H1 (cell line): ENCODE measurements at regions not wholly inside any gene's neighbourhood (a gene's known extent, or its start where the extent isn't known, plus 50 kb on each side); places are given as distances from the start of the nearest gene placed in this dataset.

Experiments
- CTCF ChIA-PET: fragments of 300-600 bp; sonication (Branson Sonifier 250); formaldehyde crosslinking; loops from one replicate; lab custom pipeline; 2021; ENCODE audit not compliant: partially characterized antibody; lab: Charles Lee
- POLR2A ChIA-PET: fragments of 300-600 bp; sonication (Branson Sonifier 250); formaldehyde crosslinking; loops from one replicate; lab custom pipeline; 2021; ENCODE audit warnings: inconsistent platforms; ENCODE audit not compliant: partially characterized antibody; lab: Charles Lee
- DNase-seq, 2 experiments: peaks; one replicate each; pipeline versions ENCODE4 v3.0.0 to v3.0.0-alpha.2; 2010 to 2022; ENCODE audit warnings: low spot score in 2 of 2, low read depth in 1 of 2, mixed read lengths in 1 of 2
- FAIRE-seq: peaks from 2 replicates; lab custom pipeline; 2011; peaks lifted over from hg19 to GRCh38; lab: Jason Lieb, UNC
- H2AFZ ChIP-seq: 2 replicates; pipeline ENCODE4 v1.8.1; 2012; ENCODE audit warnings: low read length, inconsistent platforms
- H2AK5ac ChIP-seq: 2 replicates; pipeline ENCODE4 v1.6.1; 2013; ENCODE audit warnings: low read depth, low read length
- H2BK120ac ChIP-seq: replicated peaks from 2 replicates; pipeline ENCODE3; 2013; ENCODE audit warnings: low read depth, low read length, inconsistent platforms
- H2BK12ac ChIP-seq: 2 replicates; pipeline ENCODE4 v1.6.1; 2013; ENCODE audit warnings: low read depth, low read length
- H2BK15ac ChIP-seq: 2 replicates; pipeline ENCODE4 v1.6.1; 2013; ENCODE audit warnings: low read length
- H2BK20ac ChIP-seq: 2 replicates; pipeline ENCODE4 v1.6.1; 2013; ENCODE audit warnings: low read length
- H2BK5ac ChIP-seq: 2 replicates; pipeline ENCODE4 v1.6.1; 2013; ENCODE audit warnings: low read depth, low read length
- H3K14ac ChIP-seq: 2 replicates; pipeline ENCODE4 v1.6.1; 2013; ENCODE audit warnings: inconsistent platforms; ENCODE audit not compliant: insufficient read length
- H3K18ac ChIP-seq: 2 replicates; pipeline ENCODE4 v1.6.1; 2013; ENCODE audit warnings: low read length; ENCODE audit errors: extremely low read depth
- H3K23ac ChIP-seq: 2 replicates; pipeline ENCODE4 v1.6.1; 2013; ENCODE audit warnings: inconsistent platforms; ENCODE audit not compliant: insufficient read length
- H3K23me2 ChIP-seq: 2 replicates; pipeline ENCODE4 v1.6.1; 2013; ENCODE audit warnings: low read depth, low read length
- H3K27ac ChIP-seq: 2 replicates; pipeline ENCODE4 v1.6.1; 2011; ENCODE audit warnings: low read depth, low read length, inconsistent platforms
- H3K27me3 ChIP-seq, 4 experiments: replicated peaks in 1 of 4; 1 replicate in 1 of 4; 2 replicates in 3 of 4; pipeline versions ENCODE4 v1.6.1 to v1.8.1; 2011 to 2013; ENCODE audit warnings: low read length in 3 of 4, mild to moderate bottlenecking in 3 of 4, inconsistent platforms in 2 of 4, mixed read lengths in 2 of 4, moderate library complexity in 1 of 4; ENCODE audit not compliant: control insufficient read depth in 3 of 4, insufficient read depth in 3 of 4; ENCODE audit errors: extremely low read depth in 1 of 4
- H3K36me3 ChIP-seq, 4 experiments: 2 replicates each; pipeline versions ENCODE4 v1.6.1 to v1.8.1; 2011 to 2013; ENCODE audit warnings: mild to moderate bottlenecking in 4 of 4, low read length in 3 of 4, moderate library complexity in 2 of 4, control low read depth in 1 of 4, inconsistent platforms in 1 of 4; ENCODE audit not compliant: insufficient read depth in 4 of 4, control insufficient read depth in 2 of 4
- H3K4ac ChIP-seq: replicated peaks from 2 replicates; pipeline ENCODE3; 2013; ENCODE audit warnings: low read length, low read depth, mixed read lengths, inconsistent platforms; ENCODE audit not compliant: insufficient read length
- H3K4me1 ChIP-seq, 4 experiments: replicated peaks in 1 of 4; 1 replicate in 1 of 4; 2 replicates in 3 of 4; pipeline versions ENCODE4 v1.6.1 to v1.8.1; 2011 to 2013; ENCODE audit warnings: low read length in 3 of 4, inconsistent platforms in 2 of 4, mixed read lengths in 1 of 4; ENCODE audit not compliant: insufficient read depth in 4 of 4, control insufficient read depth in 3 of 4
- H3K4me2 ChIP-seq, 2 experiments: 2 replicates each; pipeline versions ENCODE4 v1.6.1 to v1.8.1; 2011 to 2013; ENCODE audit warnings: low read depth in 2 of 2, low read length in 2 of 2, control low read depth in 1 of 2, inconsistent platforms in 1 of 2, mild to moderate bottlenecking in 1 of 2; ENCODE audit not compliant: insufficient read depth in 1 of 2
- H3K4me3 ChIP-seq, 4 experiments: fragments of 200-600, 300-600 bp in 1 of 4; sonication (generic), shearing (Covaris generic), sonication (Bioruptor Twin) in 1 of 4; 2 replicates each; pipeline versions ENCODE4 v1.5.1 to v1.8.1; 2011 to 2016; ENCODE audit warnings: low read length in 4 of 4, low read depth in 3 of 4, control low read depth in 2 of 4, inconsistent platforms in 2 of 4, mild to moderate bottlenecking in 2 of 4, mixed read lengths in 1 of 4, moderate library complexity in 1 of 4; ENCODE audit not compliant: insufficient read depth in 2 of 4; ENCODE audit errors: extremely low read depth in 1 of 4
- H3K56ac ChIP-seq: replicated peaks from 2 replicates; pipeline ENCODE3; 2013; ENCODE audit warnings: low read depth, mild to moderate bottlenecking, mixed read lengths, low read length, inconsistent platforms; ENCODE audit not compliant: insufficient read length
- H3K79me1 ChIP-seq: 2 replicates; pipeline ENCODE4 v1.6.1; 2013; ENCODE audit warnings: low read depth, low read length, control low read depth
- H3K79me2 ChIP-seq, 2 experiments: 2 replicates each; pipeline versions ENCODE4 v1.6.1 to v1.8.1; 2012 to 2013; ENCODE audit warnings: low read length in 2 of 2, mild to moderate bottlenecking in 2 of 2, inconsistent platforms in 1 of 2; ENCODE audit not compliant: insufficient read depth in 2 of 2, control insufficient read depth in 1 of 2
- H3K9ac ChIP-seq, 4 experiments: replicated peaks in 1 of 4; 1 replicate in 1 of 4; 2 replicates in 3 of 4; pipeline versions ENCODE4 v1.6.1 to v1.8.1; 2011 to 2013; ENCODE audit warnings: low read depth in 3 of 4, low read length in 3 of 4, control low read depth in 2 of 4, mild to moderate bottlenecking in 2 of 4, moderate library complexity in 2 of 4, inconsistent platforms in 1 of 4; ENCODE audit errors: extremely low read depth in 1 of 4
- H3K9me3 ChIP-seq, 2 experiments: 2 replicates each; pipeline versions ENCODE4 v1.6.1 to v1.8.1; 2012 to 2013; ENCODE audit warnings: mild to moderate bottlenecking in 2 of 2, moderate library complexity in 2 of 2, control low read depth in 1 of 2, inconsistent platforms in 1 of 2, low read depth in 1 of 2, low read length in 1 of 2, mixed read lengths in 1 of 2; ENCODE audit not compliant: insufficient read depth in 2 of 2
- H4K20me1 ChIP-seq, 2 experiments: replicated peaks in 1 of 2; 2 replicates each; pipeline versions ENCODE3 to v1.8.1; 2011 to 2013; ENCODE audit warnings: inconsistent platforms in 2 of 2, low read length in 2 of 2, mild to moderate bottlenecking in 1 of 2; ENCODE audit not compliant: insufficient read depth in 2 of 2, control insufficient read depth in 1 of 2
- H4K5ac ChIP-seq: 2 replicates; pipeline ENCODE4 v1.6.1; 2013; ENCODE audit warnings: low read length, low read depth, mixed read lengths, inconsistent platforms; ENCODE audit not compliant: insufficient read length
- H4K8ac ChIP-seq: 2 replicates; pipeline ENCODE4 v1.8.0; 2013; ENCODE audit warnings: mild to moderate bottlenecking, moderate library complexity, low read length, inconsistent platforms; ENCODE audit not compliant: insufficient read depth; ENCODE audit errors: extremely low read depth
- H4K91ac ChIP-seq: replicated peaks from 2 replicates; pipeline ENCODE3; 2013; ENCODE audit warnings: low read length, mixed read lengths, inconsistent platforms; ENCODE audit not compliant: insufficient read length
- CEBPB ChIP-seq: IDR thresholded peaks from 2 replicates; pipeline ENCODE4 v1.6.1; 2012; ENCODE audit warnings: low read depth, low read length
- CHD2 ChIP-seq: IDR thresholded peaks from 2 replicates; pipeline ENCODE4 v1.6.1; 2012; ENCODE audit warnings: low read length, improper control_type of control experiment
- CTBP2 ChIP-seq: IDR thresholded peaks from 2 replicates; pipeline ENCODE4 v1.7.0; 2011; ENCODE audit warnings: borderline replicate concordance, mild to moderate bottlenecking, moderate library complexity, mixed read lengths, low read length; ENCODE audit not compliant: insufficient read depth, insufficient read length
- EGR1 ChIP-seq: IDR thresholded peaks from 2 replicates; pipeline ENCODE4 v1.6.1; 2011; ENCODE audit warnings: low read depth, low read length, borderline replicate concordance
- FOSL1 ChIP-seq: IDR thresholded peaks from 2 replicates; pipeline ENCODE4 v1.6.1; 2011; ENCODE audit warnings: mild to moderate bottlenecking, low read depth, low read length, moderate library complexity; ENCODE audit not compliant: insufficient read depth
- JUND ChIP-seq: IDR thresholded peaks from 2 replicates; pipeline ENCODE4 v1.6.1; 2011; ENCODE audit warnings: mild to moderate bottlenecking, improper control_type of control experiment, low read length
- KDM4A ChIP-seq: IDR thresholded peaks from one replicate; pipeline ENCODE4 v1.7.1; 2012; ENCODE audit warnings: low read depth, mild to moderate bottlenecking, moderate library complexity, low read length, inconsistent platforms; ENCODE audit not compliant: severe bottlenecking
- POU5F1 ChIP-seq: IDR thresholded peaks from 2 replicates; pipeline ENCODE4 v1.6.1; 2011; ENCODE audit warnings: low read depth, mild to moderate bottlenecking, low read length, moderate library complexity
- RNF2 ChIP-seq: fragments of 200-900, 300-1000 bp; sonication (generic); IDR thresholded peaks from 2 replicates; pipeline ENCODE4 v1.7.1; 2016; ENCODE audit warnings: borderline replicate concordance, low read depth, mild to moderate bottlenecking, antibody characterized with exemption, low read length; ENCODE audit not compliant: poor library complexity, severe bottlenecking; ENCODE audit errors: missing control alignments
- SRF ChIP-seq: IDR thresholded peaks from 2 replicates; pipeline ENCODE4 v1.6.1; 2011; ENCODE audit warnings: mild to moderate bottlenecking, low read depth, low read length, moderate library complexity
- WGBS, 2 experiments: shearing (Covaris generic) in 1 of 2; methylation state at CpG; one replicate each; pipeline versions ENCODE4 v1.1.6 to v1.1.7; 2013 to 2015; ENCODE audit warnings: low lambda C conversion rate in 2 of 2, mixed read lengths in 2 of 2, inconsistent platforms in 1 of 2, low coverage in 1 of 2, missing lambda C conversion rate in 1 of 2; ENCODE audit not compliant: insufficient replicate concordance in 2 of 2, insufficient coverage in 1 of 2, insufficient read length in 1 of 2; ENCODE audit errors: extremely low coverage in 1 of 2, missing lambda C conversion rate in 1 of 2; 5-methylcytosine and 5-hydroxymethylcytosine counted together
- TF ChIP-seq, protein P1 (sequence below): IDR thresholded peaks from 2 replicates; pipeline ENCODE4 v1.6.1; 2011; ENCODE audit warnings: low read depth, mild to moderate bottlenecking, low read length; ENCODE audit not compliant: insufficient read depth
- TF ChIP-seq, protein P2 (sequence below), 3 experiments: IDR thresholded peaks; 1 replicate in 2 of 3; 2 replicates in 1 of 3; pipeline versions ENCODE4 v1.5.1 to v1.6.1; 2011; ENCODE audit warnings: low read length in 3 of 3, mild to moderate bottlenecking in 3 of 3, inconsistent platforms in 2 of 3, low read depth in 1 of 3, moderate library complexity in 1 of 3; ENCODE audit not compliant: insufficient read depth in 1 of 3; ENCODE audit errors: control extremely low read depth in 1 of 3

DNA sequence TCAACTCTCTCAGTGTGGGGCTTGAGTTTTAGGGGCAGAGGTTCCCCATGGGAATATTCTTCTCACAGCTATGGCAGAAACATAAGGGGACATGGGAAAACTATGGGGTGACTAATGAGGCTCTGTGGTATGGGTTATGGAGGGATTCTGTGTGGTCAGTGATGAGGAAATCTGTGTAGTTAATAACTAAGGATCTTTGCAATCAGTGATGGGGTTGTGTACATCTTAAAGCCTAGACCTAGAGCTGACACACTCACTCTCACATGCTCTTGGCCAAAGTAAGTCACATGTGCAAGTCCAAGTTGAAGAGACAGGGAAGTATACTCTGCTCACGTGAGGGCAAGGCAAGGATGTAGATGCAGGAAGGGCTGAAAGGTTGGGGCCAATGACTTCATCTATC lies 86.4 kb upstream of the UXT start:
- no peak overlapping the region for H3K56ac ChIP-seq
- ChIA-PET POLR2A (no interaction called here), CTCF (no interaction called here)
- DNase-seq (no peak), FAIRE-seq (no peak)
- no peaks in the 10 kb centered on the region for H3K4me1 ChIP-seq
- no peaks in the 10 kb centered on the region for H3K79me1 ChIP-seq
- no peaks in the 10 kb centered on the region for H3K9me3 ChIP-seq
- no peak overlapping the region for H3K18ac ChIP-seq
- H2BK15ac ChIP-seq, result no peak overlapping the region
- H3K4me3 ChIP-seq, result no peak overlapping the region
- no peaks in the 10 kb centered on the region for H3K79me2 ChIP-seq
- H2AK5ac ChIP-seq, result no peak overlapping the region
- no peak overlapping the region for H2BK20ac ChIP-seq
- WGBS, 2 experiments, result 89% methylated on average over 1 of the region's 1 CpG; no CpG with 5 or more reads in 1 of the 2 experiments
- no peak overlapping the region for H2BK12ac ChIP-seq
- no peaks in the 10 kb centered on the region for H3K27me3 ChIP-seq
- no peaks in the 10 kb centered on the region for H4K20me1 ChIP-seq
- H3K9ac ChIP-seq, result no peak overlapping the region
- H2BK120ac ChIP-seq, result no peak overlapping the region
- no peak overlapping the region for H3K23ac ChIP-seq
- no peak overlapping the region for H4K8ac ChIP-seq
- no peak overlapping the region for H4K91ac ChIP-seq
- H3K14ac ChIP-seq, result no peak overlapping the region
- H4K5ac ChIP-seq, result no peak overlapping the region
- no peak overlapping the region for H3K4ac ChIP-seq
- no peaks in the 10 kb centered on the region for H3K36me3 ChIP-seq
- no peak overlapping the region for H2AFZ ChIP-seq
- no peak overlapping the region for H2BK5ac ChIP-seq
- H3K4me2 ChIP-seq, result no peak overlapping the region
- H3K27ac ChIP-seq, result no peak overlapping the region
- H3K23me2 ChIP-seq, result no peaks in the 10 kb centered on the region
- TF ChIP-seq JUND (no peak), SRF (no peak), EGR1 (no peak), POU5F1 (no peak), FOSL1 (no peak), CEBPB (no peak), CTBP2 (no peak), RNF2 (no peak), KDM4A (no peak), CHD2 (no peak)
- TF ChIP-seq, protein P1, sequence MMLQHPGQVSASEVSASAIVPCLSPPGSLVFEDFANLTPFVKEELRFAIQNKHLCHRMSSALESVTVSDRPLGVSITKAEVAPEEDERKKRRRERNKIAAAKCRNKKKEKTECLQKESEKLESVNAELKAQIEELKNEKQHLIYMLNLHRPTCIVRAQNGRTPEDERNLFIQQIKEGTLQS, result no peak
- TF ChIP-seq, protein P2, sequence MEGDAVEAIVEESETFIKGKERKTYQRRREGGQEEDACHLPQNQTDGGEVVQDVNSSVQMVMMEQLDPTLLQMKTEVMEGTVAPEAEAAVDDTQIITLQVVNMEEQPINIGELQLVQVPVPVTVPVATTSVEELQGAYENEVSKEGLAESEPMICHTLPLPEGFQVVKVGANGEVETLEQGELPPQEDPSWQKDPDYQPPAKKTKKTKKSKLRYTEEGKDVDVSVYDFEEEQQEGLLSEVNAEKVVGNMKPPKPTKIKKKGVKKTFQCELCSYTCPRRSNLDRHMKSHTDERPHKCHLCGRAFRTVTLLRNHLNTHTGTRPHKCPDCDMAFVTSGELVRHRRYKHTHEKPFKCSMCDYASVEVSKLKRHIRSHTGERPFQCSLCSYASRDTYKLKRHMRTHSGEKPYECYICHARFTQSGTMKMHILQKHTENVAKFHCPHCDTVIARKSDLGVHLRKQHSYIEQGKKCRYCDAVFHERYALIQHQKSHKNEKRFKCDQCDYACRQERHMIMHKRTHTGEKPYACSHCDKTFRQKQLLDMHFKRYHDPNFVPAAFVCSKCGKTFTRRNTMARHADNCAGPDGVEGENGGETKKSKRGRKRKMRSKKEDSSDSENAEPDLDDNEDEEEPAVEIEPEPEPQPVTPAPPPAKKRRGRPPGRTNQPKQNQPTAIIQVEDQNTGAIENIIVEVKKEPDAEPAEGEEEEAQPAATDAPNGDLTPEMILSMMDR (IDR thresholded peaks at IDR 0.05; ENCODE audit: control extremely low read depth in 1 of 3, insufficient read depth in 1 of 3, low read depth in 1 of 3, low read length in 3 of 3), result no peak
